ENCODE measurements at regions not wholly inside any gene's neighbourhood (a gene's known extent, or its start where the extent isn't known, plus 50 kb on each side); places are given as distances from the start of the nearest gene placed in this dataset.
"Not testable (repeated sequence)": the region's sequence is repeated elsewhere in the genome, so short reads cannot be mapped to it uniquely, and the experiment has no call there.

DNA sequence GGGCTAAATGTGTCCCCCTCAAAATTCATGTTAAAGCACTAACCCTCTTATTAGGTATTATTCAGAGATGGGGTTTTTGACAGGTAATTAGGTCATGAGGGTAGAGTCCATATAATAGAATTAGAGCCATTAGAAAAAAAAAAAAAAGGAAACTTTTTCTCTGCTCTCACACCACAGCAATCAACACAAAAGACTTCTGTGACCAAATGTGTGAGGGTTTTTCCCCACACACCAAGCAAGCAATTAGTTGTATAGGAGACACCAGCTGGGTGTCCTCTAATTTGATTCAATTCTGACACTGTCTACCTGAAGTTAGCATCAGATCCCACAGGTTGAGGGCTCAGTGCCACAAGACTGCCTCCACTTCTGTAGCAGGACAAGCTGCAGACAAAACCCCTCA is 64.6 kb upstream of the GMDS start:
- DNase-seq: no peak

DNA sequence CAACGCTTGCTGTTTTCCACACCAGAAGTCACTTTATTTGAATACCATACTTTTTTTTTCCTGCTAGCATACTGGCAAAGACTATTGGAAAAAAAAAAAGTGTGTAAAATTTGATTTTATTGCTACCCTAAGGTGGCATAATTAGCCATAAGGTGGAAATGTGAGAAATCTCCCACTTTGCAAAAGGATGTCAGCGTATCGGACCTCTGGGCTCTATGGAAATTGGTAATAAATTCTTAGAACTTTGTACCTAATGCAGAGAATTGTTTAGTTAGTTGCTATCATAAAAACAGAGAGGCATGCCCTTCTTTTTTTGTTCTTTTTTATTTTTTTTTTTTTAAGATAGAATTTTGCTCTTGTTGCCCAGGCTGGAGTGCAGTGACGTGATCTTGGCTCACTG is 63.7 kb upstream of the GMDS start:
- no peak for DNase-seq

DNA sequence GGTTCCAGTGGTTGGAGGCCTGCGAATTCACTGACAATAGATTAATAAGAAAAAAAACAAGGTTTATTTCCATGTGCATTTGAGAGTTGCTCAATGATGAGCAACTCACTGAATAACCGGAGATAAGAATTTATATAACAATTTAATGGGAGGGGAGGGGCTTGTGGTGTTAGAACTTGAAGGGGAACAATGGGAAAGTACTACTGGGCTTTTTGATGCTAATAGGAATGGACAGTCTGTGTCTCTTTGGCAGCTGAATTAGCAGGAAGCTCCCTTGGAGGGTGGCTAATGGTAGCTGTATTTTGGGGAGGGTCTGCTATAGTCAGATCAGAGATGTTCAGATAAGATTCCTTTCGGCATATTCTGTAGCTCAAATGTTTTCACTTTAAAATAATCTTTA is 62.4 kb upstream of the GMDS start:
- no peak for DNase-seq

DNA sequence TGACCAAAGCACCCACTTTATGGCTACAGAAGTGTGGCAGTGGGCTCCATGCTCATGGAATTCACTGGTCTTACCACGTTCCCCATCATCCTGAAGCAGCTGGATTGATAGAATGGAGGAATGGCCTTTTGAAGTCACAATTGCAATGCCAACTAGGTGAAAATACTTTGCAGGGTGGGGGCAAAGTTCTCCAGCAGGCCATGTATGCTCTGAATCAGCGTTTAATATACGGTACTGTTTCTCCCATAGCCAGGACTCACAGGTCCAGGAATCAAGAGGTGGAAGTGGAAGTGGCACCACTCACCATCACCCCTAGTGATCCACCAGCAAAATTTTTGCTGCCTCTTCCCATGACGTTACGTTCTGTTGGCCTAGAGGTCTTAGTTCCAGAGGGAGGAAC is 60.5 kb upstream of the GMDS start:
- no peak for DNase-seq

DNA sequence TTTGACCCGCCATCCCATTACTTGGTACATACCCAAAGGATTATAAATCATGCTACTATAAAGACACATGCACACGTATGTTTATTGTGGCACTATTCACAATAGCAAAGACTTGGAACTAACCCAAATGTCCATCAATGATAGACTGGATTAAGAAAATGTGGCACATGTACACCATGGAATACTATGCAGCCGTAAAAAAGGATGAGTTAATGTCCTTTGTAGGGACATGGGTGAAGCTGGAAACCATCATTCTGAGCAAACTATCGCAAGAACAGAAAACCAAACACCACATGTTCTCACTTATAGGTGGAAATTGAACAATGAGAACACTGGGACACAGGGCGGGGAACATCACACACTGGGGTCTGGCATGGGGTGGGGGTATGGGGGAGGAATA is 57.1 kb upstream of the GMDS start:
- not testable (repeated sequence) for DNase-seq

- DNase-seq: no peak
Measured at GRCh38 chr6:2296781-2297180, 51.4 kb upstream of the GMDS start.
